ENCODE measurements at regions not wholly inside any gene's neighbourhood (a gene's known extent, or its start where the extent isn't known, plus 50 kb on each side); places are given as distances from the start of the nearest gene placed in this dataset.

- DNase-seq (ENCODE audit: low spot score): no peak
- in situ Hi-C loops (cut with MboI; ENCODE audit: low sequenced_read_pairs, unreplicated experiment): no loop called here
- TF ChIP-seq CTCF (IDR thresholded peaks at IDR 0.05; ENCODE audit: borderline replicate concordance, control extremely low read depth, extremely low read depth, insufficient read depth, missing control alignments): no peak
Measured at GRCh38 chr1:88149686-88150085, 534.4 kb upstream of the PKN2 start.

GRCh38 chr1:88150330-88150729 lies 533.7 kb upstream of the PKN2 start:
- no peak for TF ChIP-seq CTCF (IDR thresholded peaks at IDR 0.05; ENCODE audit: borderline replicate concordance, control extremely low read depth, extremely low read depth, insufficient read depth, missing control alignments)
- DNase-seq (ENCODE audit: low spot score): no peak
- in situ Hi-C loops (cut with MboI; ENCODE audit: low sequenced_read_pairs, unreplicated experiment): no loop called here

DNA sequence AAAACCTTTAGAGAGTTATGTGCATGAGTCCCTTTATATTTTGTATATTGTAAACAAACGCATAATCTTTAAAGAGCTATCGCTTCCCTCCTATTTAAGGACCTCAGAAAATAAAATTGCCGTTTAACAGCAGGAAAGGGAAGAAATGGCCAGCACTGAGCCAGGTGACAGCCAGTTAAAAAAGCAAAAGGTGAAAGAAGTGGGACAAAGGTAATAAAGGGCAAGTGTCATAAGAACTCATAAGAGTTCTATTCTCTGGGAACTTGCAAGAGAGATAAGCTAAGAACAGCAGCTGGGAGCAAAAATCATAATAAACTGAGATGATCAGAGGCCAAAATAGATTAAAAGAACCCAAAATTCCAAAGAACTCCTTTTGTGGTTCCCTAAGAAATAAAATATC lies 520.9 kb upstream of the PKN2 start:
- TF ChIP-seq CTCF (IDR thresholded peaks at IDR 0.05; ENCODE audit: borderline replicate concordance, control extremely low read depth, extremely low read depth, insufficient read depth, missing control alignments): no peak
- in situ Hi-C loops (cut with MboI; ENCODE audit: low sequenced_read_pairs, unreplicated experiment): no loop called here
- no peak for DNase-seq (ENCODE audit: low spot score)

GRCh38 chr1:88168126-88168525 lies 515.9 kb upstream of the PKN2 start:
- in situ Hi-C loops (cut with MboI; ENCODE audit: low sequenced_read_pairs, unreplicated experiment): no loop called here
- no peak for TF ChIP-seq CTCF (IDR thresholded peaks at IDR 0.05; ENCODE audit: borderline replicate concordance, control extremely low read depth, extremely low read depth, insufficient read depth, missing control alignments)
- DNase-seq (ENCODE audit: low spot score): no peak

DNA sequence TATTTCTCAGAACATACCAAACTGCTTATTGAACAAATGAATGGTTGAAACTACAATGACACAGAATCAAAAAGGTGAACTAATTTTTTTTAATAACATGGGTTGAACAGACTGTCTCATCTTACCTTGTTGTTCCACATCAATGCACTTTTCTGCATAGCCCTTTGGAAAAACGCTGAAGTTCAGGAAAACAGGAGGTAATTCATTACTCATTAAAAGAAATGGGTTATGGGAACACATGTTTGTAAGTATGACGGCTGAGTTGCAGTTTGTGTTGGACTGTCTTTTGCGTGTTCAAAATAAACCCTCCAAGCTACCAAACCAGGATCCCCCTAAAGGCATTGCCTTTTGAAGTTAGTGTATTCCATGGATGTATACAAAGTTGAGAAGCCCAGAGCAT lies 514.9 kb upstream of the PKN2 start:
- in situ Hi-C loops (cut with MboI; ENCODE audit: low sequenced_read_pairs, unreplicated experiment): no loop called here
- TF ChIP-seq CTCF (IDR thresholded peaks at IDR 0.05; ENCODE audit: borderline replicate concordance, control extremely low read depth, extremely low read depth, insufficient read depth, missing control alignments): no peak
- no peak for DNase-seq (ENCODE audit: low spot score)

DNA sequence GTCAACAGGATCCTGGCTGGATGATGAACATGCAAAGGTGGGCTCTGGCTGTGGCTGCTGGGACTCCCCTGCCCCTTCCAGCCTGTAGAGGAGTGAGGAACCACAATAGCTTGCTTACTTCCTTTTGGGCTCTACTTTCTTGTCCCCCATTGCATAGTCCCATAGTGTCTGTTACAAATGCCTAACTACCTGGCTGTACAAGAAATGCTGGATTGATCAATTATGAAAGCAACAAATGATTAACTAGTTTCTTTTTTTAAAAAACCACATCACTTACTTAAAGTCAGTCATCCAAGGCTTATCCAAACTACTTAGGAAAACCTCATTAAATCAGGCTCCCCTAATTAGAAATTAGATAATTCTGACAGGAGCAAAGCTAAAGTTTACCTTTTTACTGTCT lies 514.1 kb upstream of the PKN2 start:
- DNase-seq (ENCODE audit: low spot score): no peak
- TF ChIP-seq CTCF (IDR thresholded peaks at IDR 0.05; ENCODE audit: borderline replicate concordance, control extremely low read depth, extremely low read depth, insufficient read depth, missing control alignments): no peak
- in situ Hi-C loops (cut with MboI; ENCODE audit: low sequenced_read_pairs, unreplicated experiment): no loop called here

- in situ Hi-C loops (cut with MboI; ENCODE audit: low sequenced_read_pairs, unreplicated experiment): loop anchor here (25.0 kb wide), 1 partner anchor 412 kb away; no protein-coding TSS in a partner anchor
- DNase-seq (ENCODE audit: low spot score): no peak
- TF ChIP-seq CTCF (IDR thresholded peaks at IDR 0.05; ENCODE audit: borderline replicate concordance, control extremely low read depth, extremely low read depth, insufficient read depth, missing control alignments): no peak
Measured at GRCh38 chr1:88175120-88175630, 508.9 kb upstream of the PKN2 start.
